ENCODE measurements at regions not wholly inside any gene's neighbourhood (a gene's known extent, or its start where the extent isn't known, plus 50 kb on each side); places are given as distances from the start of the nearest gene placed in this dataset.

GRCh38 chr4:144288011-144288903 is 147.7 kb upstream of the GYPA start:
- H4K20me1 ChIP-seq (ENCODE audit: control insufficient read depth, insufficient read depth, low read depth, low read length) = no peaks in the 10 kb centered on the region
- no peaks in the 10 kb centered on the region for H3K36me3 ChIP-seq (ENCODE audit: control insufficient read depth, low read length)
- no peak overlapping the region for H3K27ac ChIP-seq (ENCODE audit: low read depth, low read length)
- H3K4me1 ChIP-seq (ENCODE audit: control insufficient read depth, low read length) = peaks cover 3% of the 10 kb centered on the region; the same call in 1 of the 2 replicates
- H3K9me2 ChIP-seq (replicated peaks; ENCODE audit: control insufficient read depth, low read length) = no peaks in the 10 kb centered on the region
- no peak overlapping the region for H3K4me3 ChIP-seq (ENCODE audit: low read length)
- no peaks in the 10 kb centered on the region for H3K9me3 ChIP-seq (ENCODE audit: control insufficient read depth, insufficient read depth, low read length)
- no peak overlapping the region for H3K4me2 ChIP-seq (ENCODE audit: low read length)
- no peaks in the 10 kb centered on the region for H3K27me3 ChIP-seq (ENCODE audit: control insufficient read depth, low read length)
- TF ChIP-seq EZH2phosphoT487 (IDR thresholded peaks at IDR 0.05; ENCODE audit: borderline replicate concordance, low read length) = no peak
- TF ChIP-seq, protein P1, sequence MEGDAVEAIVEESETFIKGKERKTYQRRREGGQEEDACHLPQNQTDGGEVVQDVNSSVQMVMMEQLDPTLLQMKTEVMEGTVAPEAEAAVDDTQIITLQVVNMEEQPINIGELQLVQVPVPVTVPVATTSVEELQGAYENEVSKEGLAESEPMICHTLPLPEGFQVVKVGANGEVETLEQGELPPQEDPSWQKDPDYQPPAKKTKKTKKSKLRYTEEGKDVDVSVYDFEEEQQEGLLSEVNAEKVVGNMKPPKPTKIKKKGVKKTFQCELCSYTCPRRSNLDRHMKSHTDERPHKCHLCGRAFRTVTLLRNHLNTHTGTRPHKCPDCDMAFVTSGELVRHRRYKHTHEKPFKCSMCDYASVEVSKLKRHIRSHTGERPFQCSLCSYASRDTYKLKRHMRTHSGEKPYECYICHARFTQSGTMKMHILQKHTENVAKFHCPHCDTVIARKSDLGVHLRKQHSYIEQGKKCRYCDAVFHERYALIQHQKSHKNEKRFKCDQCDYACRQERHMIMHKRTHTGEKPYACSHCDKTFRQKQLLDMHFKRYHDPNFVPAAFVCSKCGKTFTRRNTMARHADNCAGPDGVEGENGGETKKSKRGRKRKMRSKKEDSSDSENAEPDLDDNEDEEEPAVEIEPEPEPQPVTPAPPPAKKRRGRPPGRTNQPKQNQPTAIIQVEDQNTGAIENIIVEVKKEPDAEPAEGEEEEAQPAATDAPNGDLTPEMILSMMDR (IDR thresholded peaks at IDR 0.05; ENCODE audit: low read depth, low read length, poor library complexity, severe bottlenecking) = no peak
- no peaks in the 10 kb centered on the region for H3F3A ChIP-seq (ENCODE audit: control insufficient read depth, insufficient read depth)
- H3K79me2 ChIP-seq (ENCODE audit: control insufficient read depth, low read length) = no peaks in the 10 kb centered on the region

- Histone ChIP-seq H3K27ac (ENCODE audit: low read depth, low read length) (no peak overlapping the region), H3K27me3 (ENCODE audit: control insufficient read depth, low read length) (no peaks in the 10 kb centered on the region), H4K20me1 (ENCODE audit: control insufficient read depth, insufficient read depth, low read depth, low read length) (no peaks in the 10 kb centered on the region), H3K36me3 (ENCODE audit: control insufficient read depth, low read length) (no peaks in the 10 kb centered on the region), H3K79me2 (ENCODE audit: control insufficient read depth, low read length) (no peaks in the 10 kb centered on the region), H3K4me3 (ENCODE audit: low read length) (no peak overlapping the region), H3F3A (ENCODE audit: control insufficient read depth, insufficient read depth) (no peaks in the 10 kb centered on the region), H3K9me2 (replicated peaks; ENCODE audit: control insufficient read depth, low read length) (no peaks in the 10 kb centered on the region), H3K4me2 (ENCODE audit: low read length) (no peak overlapping the region), H3K4me1 (ENCODE audit: control insufficient read depth, low read length) (peaks cover 3% of the 10 kb centered on the region; the same call in 1 of the 2 replicates), H3K9me3 (ENCODE audit: control insufficient read depth, insufficient read depth, low read length) (no peaks in the 10 kb centered on the region)
- TF ChIP-seq EZH2phosphoT487 (IDR thresholded peaks at IDR 0.05; ENCODE audit: borderline replicate concordance, low read length) = no peak
- TF ChIP-seq, protein P1 (IDR thresholded peaks at IDR 0.05; ENCODE audit: low read depth, low read length, poor library complexity, severe bottlenecking) = no peak
These were observed 149.3 kb upstream of the GYPA start for GRCh38 chr4:144289667-144290428.

DNA sequence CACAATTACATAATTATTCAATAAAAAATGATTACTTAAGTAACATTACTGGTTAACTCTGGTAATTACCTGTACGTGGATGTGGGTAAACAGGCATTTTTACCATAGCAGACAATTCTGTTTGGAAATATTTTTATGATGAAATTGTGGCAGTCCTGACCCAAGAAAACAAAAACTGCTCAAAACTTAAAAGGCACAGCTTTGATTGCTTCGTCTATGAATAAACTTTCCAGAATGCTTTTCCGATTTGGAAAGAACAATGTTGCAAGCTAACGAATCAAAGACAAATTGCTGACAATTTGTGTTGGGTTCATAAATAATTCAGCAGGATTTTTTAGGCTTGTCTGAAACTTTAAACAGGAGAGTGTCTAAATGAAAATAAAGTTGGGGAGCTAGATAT is 150.6 kb upstream of the GYPA start:
- no peaks in the 10 kb centered on the region for H3K9me3 ChIP-seq (ENCODE audit: control insufficient read depth, insufficient read depth, low read length)
- no peaks in the 10 kb centered on the region for H4K20me1 ChIP-seq (ENCODE audit: control insufficient read depth, insufficient read depth, low read depth, low read length)

More for the DNA sequence above, 150.6 kb upstream of the GYPA start:
- no peaks in the 10 kb centered on the region for H3F3A ChIP-seq (ENCODE audit: control insufficient read depth, insufficient read depth)
- H3K9me2 ChIP-seq (replicated peaks; ENCODE audit: control insufficient read depth, low read length) = no peaks in the 10 kb centered on the region
- H3K27ac ChIP-seq (ENCODE audit: low read depth, low read length) = no peak overlapping the region
- H3K27me3 ChIP-seq (ENCODE audit: control insufficient read depth, low read length) = no peaks in the 10 kb centered on the region
- no peaks in the 10 kb centered on the region for H3K79me2 ChIP-seq (ENCODE audit: control insufficient read depth, low read length)
- H3K4me2 ChIP-seq (ENCODE audit: low read length) = no peak overlapping the region
- no peak overlapping the region for H3K4me3 ChIP-seq (ENCODE audit: low read length)
- peaks cover 3% of the 10 kb centered on the region; the same call in 1 of the 2 replicates for H3K4me1 ChIP-seq (ENCODE audit: control insufficient read depth, low read length)
- TF ChIP-seq EZH2phosphoT487 (IDR thresholded peaks at IDR 0.05; ENCODE audit: borderline replicate concordance, low read length) = no peak
- TF ChIP-seq, protein P1 (IDR thresholded peaks at IDR 0.05; ENCODE audit: low read depth, low read length, poor library complexity, severe bottlenecking) = no peak
- H3K36me3 ChIP-seq (ENCODE audit: control insufficient read depth, low read length) = no peaks in the 10 kb centered on the region

Measured in DOHH2 (cell line).